Parathyroid adenoma (tissue), 2 donors: ENCODE measurements at regions not wholly inside any gene's neighbourhood (a gene's known extent, or its start where the extent isn't known, plus 50 kb on each side); places are given as distances from the start of the nearest gene placed in this dataset.

Experiments used
- H2AFZ ChIP-seq: fragments of 300-600 bp; sonication (generic); one replicate; pipeline ENCODE4 v1.7.0; 2017; ENCODE audit warnings: antibody characterized with exemption, mild to moderate bottlenecking
- H3K27ac ChIP-seq: fragments of 300-600 bp; sonication (generic); one replicate; pipeline ENCODE4 v1.7.0; 2017
- H3K27me3 ChIP-seq: fragments of 300-600 bp; sonication (generic); one replicate; pipeline ENCODE4 v1.7.0; 2017; ENCODE audit warnings: low read length; ENCODE audit not compliant: control insufficient read depth, insufficient read depth
- H3K36me3 ChIP-seq: fragments of 300-600 bp; sonication (generic); one replicate; pipeline ENCODE4 v1.7.0; 2017; ENCODE audit warnings: low read length; ENCODE audit not compliant: control insufficient read depth, insufficient read depth
- H3K4me1 ChIP-seq: fragments of 300-600 bp; sonication (generic); one replicate; pipeline ENCODE4 v1.7.0; 2017; ENCODE audit warnings: control low read depth
- H3K4me2 ChIP-seq: fragments of 300-600 bp; sonication (generic); one replicate; pipeline ENCODE4 v1.7.0; 2017; ENCODE audit warnings: low read length
- H3K4me3 ChIP-seq: fragments of 300-600 bp; sonication (generic); one replicate; pipeline ENCODE4 v1.7.0; 2017; ENCODE audit warnings: low read depth, low read length
- H3K79me2 ChIP-seq: fragments of 300-600 bp; sonication (generic); one replicate; pipeline ENCODE4 v1.7.0; 2017; ENCODE audit warnings: control low read depth
- H3K9ac ChIP-seq: fragments of 300-600 bp; sonication (generic); one replicate; pipeline ENCODE4 v1.7.0; 2017; ENCODE audit warnings: mild to moderate bottlenecking
- H3K9me3 ChIP-seq: fragments of 300-600 bp; sonication (generic); one replicate; pipeline ENCODE4 v1.7.0; 2017; ENCODE audit warnings: low read length; ENCODE audit not compliant: control insufficient read depth
- TF ChIP-seq, protein P1 (sequence below): fragments of 300-600 bp; sonication (generic); IDR thresholded peaks from one replicate; pipeline ENCODE4 v1.7.0; 2017; ENCODE audit warnings: antibody characterized with exemption, mild to moderate bottlenecking
- donor health status: primary hyperparathyroidism.

DNA sequence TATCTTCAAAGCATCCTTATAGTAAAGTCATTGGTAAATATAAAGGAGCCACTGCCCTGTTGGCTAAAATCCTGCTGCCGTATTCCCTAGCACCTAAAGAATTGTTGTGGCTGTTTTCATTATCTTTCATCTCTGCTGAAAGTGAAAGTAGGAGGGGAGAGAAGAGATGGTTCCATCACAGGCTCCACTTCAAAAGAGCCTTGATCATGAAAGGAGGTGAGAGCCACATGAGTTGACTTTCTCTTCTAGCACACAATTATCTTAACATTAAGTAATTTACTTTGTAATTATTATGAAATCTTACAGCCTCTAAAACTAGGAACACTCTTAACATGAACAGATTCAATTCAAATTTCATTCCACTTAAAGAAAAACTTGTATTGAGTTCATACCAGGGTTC, 1050.9 kb upstream of the LRRTM1 start:
- TF ChIP-seq, protein P1, sequence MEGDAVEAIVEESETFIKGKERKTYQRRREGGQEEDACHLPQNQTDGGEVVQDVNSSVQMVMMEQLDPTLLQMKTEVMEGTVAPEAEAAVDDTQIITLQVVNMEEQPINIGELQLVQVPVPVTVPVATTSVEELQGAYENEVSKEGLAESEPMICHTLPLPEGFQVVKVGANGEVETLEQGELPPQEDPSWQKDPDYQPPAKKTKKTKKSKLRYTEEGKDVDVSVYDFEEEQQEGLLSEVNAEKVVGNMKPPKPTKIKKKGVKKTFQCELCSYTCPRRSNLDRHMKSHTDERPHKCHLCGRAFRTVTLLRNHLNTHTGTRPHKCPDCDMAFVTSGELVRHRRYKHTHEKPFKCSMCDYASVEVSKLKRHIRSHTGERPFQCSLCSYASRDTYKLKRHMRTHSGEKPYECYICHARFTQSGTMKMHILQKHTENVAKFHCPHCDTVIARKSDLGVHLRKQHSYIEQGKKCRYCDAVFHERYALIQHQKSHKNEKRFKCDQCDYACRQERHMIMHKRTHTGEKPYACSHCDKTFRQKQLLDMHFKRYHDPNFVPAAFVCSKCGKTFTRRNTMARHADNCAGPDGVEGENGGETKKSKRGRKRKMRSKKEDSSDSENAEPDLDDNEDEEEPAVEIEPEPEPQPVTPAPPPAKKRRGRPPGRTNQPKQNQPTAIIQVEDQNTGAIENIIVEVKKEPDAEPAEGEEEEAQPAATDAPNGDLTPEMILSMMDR, result no peak
- Histone ChIP-seq H3K79me2 (no peaks in the 10 kb centered on the region), H3K4me3 (no peak overlapping the region), H3K4me1 (no peaks in the 10 kb centered on the region), H3K36me3 (no peaks in the 10 kb centered on the region), H3K27me3 (no peaks in the 10 kb centered on the region), H3K4me2 (no peak overlapping the region), H3K9ac (no peak overlapping the region), H3K9me3 (no peaks in the 10 kb centered on the region), H2AFZ (no peak overlapping the region), H3K27ac (no peak overlapping the region)

DNA sequence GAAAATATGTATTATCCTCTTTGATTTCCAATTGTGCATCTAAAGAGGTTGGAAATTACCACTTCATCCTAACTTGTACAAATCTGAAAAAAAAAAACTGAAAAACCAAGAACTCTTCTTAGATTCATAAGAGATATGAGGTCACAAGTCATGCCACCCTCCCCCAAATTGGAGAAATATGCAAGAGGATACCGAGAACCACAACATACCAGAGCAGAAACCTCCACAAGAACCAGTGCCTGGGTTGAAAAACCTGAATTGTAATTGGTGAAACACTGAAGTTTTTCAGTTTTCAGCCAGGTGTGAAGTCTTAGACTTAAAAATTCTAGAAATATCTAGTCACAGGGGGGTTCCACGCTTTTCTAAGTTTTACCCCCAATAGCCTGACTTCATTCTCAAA, 1029.5 kb upstream of the LRRTM1 start:
- H3K27me3 ChIP-seq, result no peaks in the 10 kb centered on the region
- no peaks in the 10 kb centered on the region for H3K79me2 ChIP-seq
- H3K4me1 ChIP-seq, result no peaks in the 10 kb centered on the region
- no peak overlapping the region for H3K27ac ChIP-seq
- H3K4me2 ChIP-seq, result no peak overlapping the region
- TF ChIP-seq, protein P1, result no peak
- H3K36me3 ChIP-seq, result no peaks in the 10 kb centered on the region
- H2AFZ ChIP-seq, result no peak overlapping the region
- no peaks in the 10 kb centered on the region for H3K9me3 ChIP-seq
- no peak overlapping the region for H3K9ac ChIP-seq
- no peak overlapping the region for H3K4me3 ChIP-seq

DNA sequence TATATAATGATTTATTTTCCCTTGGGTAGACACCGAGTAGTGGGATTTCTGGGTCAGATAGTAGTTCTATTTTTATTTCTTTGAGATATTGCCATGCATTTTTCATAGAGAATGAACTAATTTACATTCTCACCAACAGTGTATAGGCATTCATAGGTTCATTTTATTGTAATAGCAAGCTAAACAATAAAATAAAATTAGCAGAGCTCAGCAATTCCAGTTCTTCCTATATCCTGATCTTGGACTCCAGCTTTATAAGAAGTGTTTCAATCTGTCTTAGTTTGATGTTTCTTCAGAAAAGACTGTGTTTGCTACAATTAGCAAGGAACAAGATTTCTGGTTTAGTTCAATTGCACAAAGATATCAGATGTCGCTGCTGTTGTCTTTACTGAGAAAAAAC, 1024.4 kb upstream of the LRRTM1 start:
- H3K9ac ChIP-seq, result no peak overlapping the region
- TF ChIP-seq, protein P1, result no peak

DNA sequence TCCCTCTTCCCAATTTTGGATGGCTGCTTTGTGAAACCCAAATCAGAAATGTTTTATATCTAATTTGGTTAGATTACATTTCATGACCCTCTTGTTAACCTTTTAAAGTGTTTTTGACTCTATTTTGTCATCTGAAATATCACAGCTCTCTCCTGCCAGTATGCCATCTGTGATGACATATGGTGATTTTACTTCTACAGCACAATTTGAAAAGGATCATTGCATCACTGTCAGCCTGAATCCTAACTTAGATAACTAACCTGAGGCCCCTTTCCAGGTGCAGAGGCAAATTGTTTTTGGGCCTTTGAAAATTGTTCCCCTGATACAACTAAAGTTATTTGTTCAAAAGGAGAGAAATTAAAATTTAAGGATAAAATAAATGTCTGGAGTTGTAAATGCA, 1023.4 kb upstream of the LRRTM1 start:
- Histone ChIP-seq H2AFZ (no peak overlapping the region), H3K79me2 (no peaks in the 10 kb centered on the region), H3K27me3 (no peaks in the 10 kb centered on the region), H3K4me1 (no peaks in the 10 kb centered on the region), H3K9ac (no peak overlapping the region), H3K9me3 (no peaks in the 10 kb centered on the region), H3K36me3 (no peaks in the 10 kb centered on the region), H3K4me3 (no peak overlapping the region), H3K4me2 (no peak overlapping the region), H3K27ac (no peak overlapping the region)
- TF ChIP-seq, protein P1, result no peak

More for the DNA sequence above, 1024.4 kb upstream of the LRRTM1 start:
- Histone ChIP-seq H3K27ac (no peak overlapping the region), H2AFZ (no peak overlapping the region), H3K4me3 (no peak overlapping the region), H3K4me2 (no peak overlapping the region), H3K4me1 (no peaks in the 10 kb centered on the region), H3K9me3 (no peaks in the 10 kb centered on the region), H3K36me3 (no peaks in the 10 kb centered on the region), H3K79me2 (no peaks in the 10 kb centered on the region), H3K27me3 (no peaks in the 10 kb centered on the region)

DNA sequence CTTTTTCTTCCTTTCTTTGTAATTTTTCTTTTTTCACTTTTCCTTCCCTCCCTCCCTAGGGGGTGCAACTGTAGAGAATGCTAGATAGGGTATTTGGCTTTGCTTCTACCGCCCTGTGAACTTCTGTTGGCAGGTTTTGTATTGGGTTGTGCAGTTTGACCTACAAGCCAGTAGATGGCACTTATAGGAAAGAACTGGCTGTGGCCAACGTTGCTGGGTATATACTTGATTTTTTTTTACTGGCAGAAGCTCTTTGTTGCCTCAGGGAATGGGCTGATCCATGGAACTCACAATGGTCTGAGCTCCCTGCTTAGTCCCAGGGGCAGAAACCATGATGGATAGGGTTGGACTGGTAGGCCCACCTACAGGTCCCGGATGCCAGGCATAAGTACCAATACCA, 1019.5 kb upstream of the LRRTM1 start:
- no peaks in the 10 kb centered on the region for H3K79me2 ChIP-seq
- H3K4me2 ChIP-seq, result no peak overlapping the region
- H3K27me3 ChIP-seq, result no peaks in the 10 kb centered on the region
- no peaks in the 10 kb centered on the region for H3K36me3 ChIP-seq
- no peak overlapping the region for H3K9ac ChIP-seq
- no peak overlapping the region for H3K27ac ChIP-seq
- no peak overlapping the region for H3K4me3 ChIP-seq
- TF ChIP-seq, protein P1, result no peak
- no peak overlapping the region for H2AFZ ChIP-seq
- no peaks in the 10 kb centered on the region for H3K9me3 ChIP-seq
- H3K4me1 ChIP-seq, result no peaks in the 10 kb centered on the region
